ENCODE measurements at regions not wholly inside any gene's neighbourhood (a gene's known extent, or its start where the extent isn't known, plus 50 kb on each side); places are given as distances from the start of the nearest gene placed in this dataset.

- no peak for DNase-seq
Observed at GRCh38 chr2:12126318-12126717, 379.9 kb downstream of the LPIN1 start.

GRCh38 chr2:12127638-12128037, 381.2 kb downstream of the LPIN1 start:
- no peak for DNase-seq

- DNase-seq, result no peak
Observed at GRCh38 chr2:12131975-12132374, 385.5 kb downstream of the LPIN1 start.

GRCh38 chr2:12141618-12142258, 395.3 kb downstream of the LPIN1 start:
- no peak for DNase-seq

- no peak for DNase-seq
Observed at GRCh38 chr2:12151716-12152115, 405.3 kb downstream of the LPIN1 start.

GRCh38 chr2:12152888-12153287, 406.5 kb downstream of the LPIN1 start:
- no peak for DNase-seq

- no peak for DNase-seq
Observed at GRCh38 chr2:12155303-12156051, 409.0 kb downstream of the LPIN1 start.

- no peak for DNase-seq
Observed at GRCh38 chr2:12156349-12156748, 409.9 kb downstream of the LPIN1 start.

GRCh38 chr2:12161085-12161484, 414.7 kb downstream of the LPIN1 start:
- no peak for DNase-seq

GRCh38 chr2:12162269-12163247, 416.1 kb downstream of the LPIN1 start:
- DNase-seq, result no peak

- DNase-seq, result no peak
Observed at GRCh38 chr2:12163866-12164265, 417.4 kb downstream of the LPIN1 start.

GRCh38 chr2:12164689-12165088, 418.3 kb downstream of the LPIN1 start:
- DNase-seq, result no peak

- DNase-seq, result no peak
Observed at GRCh38 chr2:12167525-12168317, 421.3 kb downstream of the LPIN1 start.

- no peak for DNase-seq
Observed at GRCh38 chr2:12168354-12168753, 421.9 kb downstream of the LPIN1 start.

GRCh38 chr2:12168791-12169388, 422.5 kb downstream of the LPIN1 start:
- DNase-seq, result no peak

GRCh38 chr2:12169721-12170120, 423.3 kb downstream of the LPIN1 start:
- DNase-seq, result no peak

- no peak for DNase-seq
Observed at GRCh38 chr2:12170121-12170520, 423.7 kb downstream of the LPIN1 start.

GRCh38 chr2:12173271-12173942, 427.0 kb downstream of the LPIN1 start:
- no peak for DNase-seq

- no peak for DNase-seq
Observed at GRCh38 chr2:12173943-12174340, 427.5 kb downstream of the LPIN1 start.

- no peak for DNase-seq
Observed at GRCh38 chr2:12175323-12175722, 428.9 kb downstream of the LPIN1 start.

GRCh38 chr2:12176623-12177454, 430.4 kb downstream of the LPIN1 start:
- peak in 1 of 2 donors; percentile 11 for DNase-seq
